Smooth muscle cell (in vitro differentiated cells): ENCODE measurements at regions not wholly inside any gene's neighbourhood (a gene's known extent, or its start where the extent isn't known, plus 50 kb on each side); places are given as distances from the start of the nearest gene placed in this dataset.

Experiments used
- DNase-seq: peaks from one replicate; lab custom pipeline; 2025; ENCODE audit not compliant: unreplicated experiment; lab: John Stamatoyannopoulos, UW
- H2AFZ ChIP-seq: fragments of 200-600 bp; sonication (generic); 2 replicates; pipeline ENCODE4 v1.6.0; 2016; ENCODE audit warnings: antibody characterized with exemption, low read depth, mild to moderate bottlenecking
- H3F3A ChIP-seq: fragments of 200-600 bp; sonication (generic); 2 replicates; pipeline ENCODE4 v1.6.0; 2017; ENCODE audit warnings: antibody characterized with exemption, low read depth
- H3K27ac ChIP-seq: fragments of 200-600 bp; sonication (generic); 2 replicates; pipeline ENCODE4 v1.5.1; 2016; ENCODE audit warnings: low read depth, mild to moderate bottlenecking
- H3K27me3 ChIP-seq: fragments of 200-600 bp; sonication (generic); 2 replicates; pipeline ENCODE4 v1.6.1; 2016; ENCODE audit warnings: low read depth, mild to moderate bottlenecking
- H3K36me3 ChIP-seq: fragments of 200-600 bp; sonication (generic); 2 replicates; pipeline ENCODE4 v1.5.1; 2016; ENCODE audit warnings: low read depth
- H3K4me1 ChIP-seq: fragments of 200-600 bp; sonication (generic); 2 replicates; pipeline ENCODE4 v1.5.1; 2016; ENCODE audit warnings: low read depth
- H3K4me2 ChIP-seq: fragments of 200-600 bp; sonication (generic); 2 replicates; pipeline ENCODE4 v1.6.0; 2016; ENCODE audit warnings: mild to moderate bottlenecking
- H3K4me3 ChIP-seq: fragments of 200-600 bp; sonication (generic); 2 replicates; pipeline ENCODE4 v1.5.1; 2016; ENCODE audit warnings: mild to moderate bottlenecking
- H3K79me2 ChIP-seq: fragments of 200-600 bp; sonication (generic); 2 replicates; pipeline ENCODE4 v1.6.0; 2016; ENCODE audit warnings: low read depth, mild to moderate bottlenecking
- H3K9ac ChIP-seq: fragments of 200-600 bp; sonication (generic); 2 replicates; pipeline ENCODE4 v1.6.0; 2016; ENCODE audit warnings: low read depth
- H3K9me3 ChIP-seq: fragments of 200-600 bp; sonication (generic); replicated peaks from 2 replicates; pipeline ENCODE4 v1.5.1; 2016; ENCODE audit warnings: low read depth
- H4K20me1 ChIP-seq: fragments of 200-600 bp; sonication (generic); 2 replicates; pipeline ENCODE4 v1.6.0; 2016; ENCODE audit warnings: low read depth
- CTCF ChIP-seq: fragments of 200-600 bp; sonication (generic); IDR thresholded peaks from 2 replicates; pipeline ENCODE4 v1.5.1; 2017; ENCODE audit warnings: borderline replicate concordance, mild to moderate bottlenecking, antibody characterized with exemption; ENCODE audit not compliant: insufficient read depth, poor library complexity, severe bottlenecking
- WGBS: methylation state at CpG from one replicate; pipeline ENCODE4 v1.1.7; 2016; ENCODE audit warnings: low lambda C conversion rate; 5-methylcytosine and 5-hydroxymethylcytosine counted together

DNA sequence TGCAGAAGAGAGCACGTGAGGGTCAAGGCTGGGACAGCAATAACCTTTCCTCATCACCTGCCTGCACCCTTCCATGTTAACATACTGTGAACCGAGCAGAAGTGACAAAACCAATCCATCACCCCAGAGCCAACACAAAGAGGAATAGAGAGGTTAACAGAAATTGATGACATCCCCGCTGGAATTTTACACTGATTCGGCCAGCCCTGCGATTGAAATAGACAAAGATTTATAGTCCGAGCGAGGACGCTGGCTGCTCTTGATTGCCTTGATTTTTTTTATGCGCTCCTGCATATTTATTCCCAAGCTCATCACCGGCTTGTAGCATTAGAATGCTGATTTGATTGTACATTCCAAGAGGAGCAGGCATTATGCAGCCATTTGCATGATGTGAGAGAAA lies 729.7 kb downstream of the BCL11B start:
- Histone ChIP-seq H3K4me2 (no peak overlapping the region), H3K27ac (no peak overlapping the region), H3K79me2 (no peaks in the 10 kb centered on the region), H3K27me3 (no peaks in the 10 kb centered on the region), H3K36me3 (no peaks in the 10 kb centered on the region), H3F3A (no peaks in the 10 kb centered on the region), H3K4me1 (no peaks in the 10 kb centered on the region), H3K9me3 (no peaks in the 10 kb centered on the region), H3K9ac (no peak overlapping the region), H4K20me1 (no peaks in the 10 kb centered on the region), H3K4me3 (no peak overlapping the region), H2AFZ (no peak overlapping the region)
- TF ChIP-seq CTCF = no peak
- no peak for DNase-seq
- 96% methylated on average over 10 of the region's 10 CpGs for WGBS

- Histone ChIP-seq H3K9ac (no peak overlapping the region), H3F3A (no peaks in the 10 kb centered on the region), H3K27ac (no peak overlapping the region), H3K4me1 (no peaks in the 10 kb centered on the region), H4K20me1 (no peaks in the 10 kb centered on the region), H3K79me2 (no peaks in the 10 kb centered on the region), H3K27me3 (no peaks in the 10 kb centered on the region), H3K36me3 (no peaks in the 10 kb centered on the region), H3K4me2 (no peak overlapping the region), H3K4me3 (no peak overlapping the region), H2AFZ (no peak overlapping the region), H3K9me3 (no peaks in the 10 kb centered on the region)
- TF ChIP-seq CTCF = no peak
- 78% methylated on average over 2 of the region's 2 CpGs for WGBS
- DNase-seq = no peak
Measured at GRCh38 chr14:98543074-98543473, 728.9 kb downstream of the BCL11B start.

- Histone ChIP-seq H3K36me3 (no peaks in the 10 kb centered on the region), H3K79me2 (no peaks in the 10 kb centered on the region), H3K9ac (no peak overlapping the region), H2AFZ (no peak overlapping the region), H3K4me3 (no peak overlapping the region), H3K9me3 (no peaks in the 10 kb centered on the region), H3K4me2 (no peak overlapping the region), H3K27me3 (no peaks in the 10 kb centered on the region), H3K27ac (no peak overlapping the region), H4K20me1 (no peaks in the 10 kb centered on the region), H3F3A (no peaks in the 10 kb centered on the region), H3K4me1 (no peaks in the 10 kb centered on the region)
- no peak for TF ChIP-seq CTCF
- no peak for DNase-seq
- 90% methylated on average over 4 of the region's 4 CpGs for WGBS
Measured at GRCh38 chr14:98544174-98544573, 727.8 kb downstream of the BCL11B start.

- H3F3A ChIP-seq = no peaks in the 10 kb centered on the region
- H3K4me3 ChIP-seq = no peak overlapping the region
- H4K20me1 ChIP-seq = no peaks in the 10 kb centered on the region
- no peaks in the 10 kb centered on the region for H3K27me3 ChIP-seq
- no peak overlapping the region for H2AFZ ChIP-seq
- no peak for TF ChIP-seq CTCF
- H3K4me1 ChIP-seq = no peaks in the 10 kb centered on the region
- no peak for DNase-seq
- H3K36me3 ChIP-seq = no peaks in the 10 kb centered on the region
- H3K9me3 ChIP-seq = no peaks in the 10 kb centered on the region
- no peak overlapping the region for H3K9ac ChIP-seq
- H3K4me2 ChIP-seq = no peak overlapping the region
- H3K79me2 ChIP-seq = no peaks in the 10 kb centered on the region
- no peak overlapping the region for H3K27ac ChIP-seq
Measured at GRCh38 chr14:98545181-98545580, 726.8 kb downstream of the BCL11B start.
